ENCODE measurements at regions not wholly inside any gene's neighbourhood (a gene's known extent, or its start where the extent isn't known, plus 50 kb on each side); places are given as distances from the start of the nearest gene placed in this dataset.

GRCh38 chr2:7329465-7329864 lies 412.3 kb downstream of the RNF144A start:
- H3K4me3 ChIP-seq, result no peak overlapping the region
- no peak for TF ChIP-seq EGR1 (conservative IDR thresholded peaks at IDR 0.05)
- TF ChIP-seq MIER1 (IDR thresholded peaks at IDR 0.05; ENCODE audit: low read depth), result no peak
- no peak for TF ChIP-seq USF2 (CRISPR knock-in tag; IDR thresholded peaks at IDR 0.05)
- no peak for TF ChIP-seq ETV1 (tag; conservative IDR thresholded peaks at IDR 0.05; ENCODE audit: low read depth)
- no peak for TF ChIP-seq PATZ1 (CRISPR knock-in tag; IDR thresholded peaks at IDR 0.05; ENCODE audit: borderline replicate concordance)
- TF ChIP-seq NR2C2 (CRISPR knock-in tag; IDR thresholded peaks at IDR 0.05), result no peak
- no peak for TF ChIP-seq NR2C2 (tag; IDR thresholded peaks at IDR 0.05)
- TF ChIP-seq POLR2AphosphoS2 (IDR thresholded peaks at IDR 0.05; ENCODE audit: low read length), result no peak
- TF ChIP-seq MXD1 (CRISPR knock-in tag; IDR thresholded peaks at IDR 0.05; ENCODE audit: borderline replicate concordance, poor library complexity, severe bottlenecking), result no peak
- TF ChIP-seq ZBTB17 (CRISPR knock-in tag; IDR thresholded peaks at IDR 0.05), result no peak
- TF ChIP-seq HOXB6 (CRISPR knock-in tag; IDR thresholded peaks at IDR 0.05; ENCODE audit: borderline replicate concordance), result no peak
- no peak for TF ChIP-seq HES1 (IDR thresholded peaks at IDR 0.05; ENCODE audit: low read depth)
- TF ChIP-seq MNT (conservative IDR thresholded peaks at IDR 0.05), result no peak
- TF ChIP-seq NFRKB (IDR thresholded peaks at IDR 0.05; ENCODE audit: low read depth), result no peak
- TF ChIP-seq IFI16 (CRISPR knock-in tag; IDR thresholded peaks at IDR 0.05), result no peak
- no peak for TF ChIP-seq PRPF4 (IDR thresholded peaks at IDR 0.05; ENCODE audit: insufficient read depth, low read depth, low read length, poor library complexity, severe bottlenecking)
- no peaks in the 10 kb centered on the region for H3K36me3 ChIP-seq (ENCODE audit: control insufficient read depth, insufficient read depth, low read length)
- no peak overlapping the region for H3K27ac ChIP-seq (ENCODE audit: extremely low read depth, low read depth, low read length)
- no peaks in the 10 kb centered on the region for H3K79me2 ChIP-seq (ENCODE audit: control insufficient read depth, insufficient read depth, low read length)
- no peaks in the 10 kb centered on the region for H3K4me1 ChIP-seq (replicated peaks in 1 of 2; ENCODE audit: control insufficient read depth in 2 of 2, insufficient read depth in 2 of 2, low read length in 2 of 2)
- DNase-seq (ENCODE audit: extremely low read depth in 1 of 4, low spot score in 3 of 4) (no peak), FAIRE-seq (no peak), ATAC-seq (no peak)
- POLR2A ChIA-PET, result no interaction called here
- peaks cover 0 to 8% of the 10 kb centered on the region in 2 experiments; a peak in 1 of 5 replicates for H3K27me3 ChIP-seq (ENCODE audit: control insufficient read depth in 2 of 2, insufficient read depth in 2 of 2, low read length in 2 of 2)
- intact Hi-C loops (cut with micrococcal nuclease) (no loop called here), in situ Hi-C loops (cut with MboI) (no loop called here)
- H4K20me1 ChIP-seq (replicated peaks; ENCODE audit: control insufficient read depth, insufficient read depth, low read length), result no peaks in the 10 kb centered on the region
- H2AFZ ChIP-seq (ENCODE audit: low read depth, low read length), result no peak overlapping the region
- H3K9ac ChIP-seq (ENCODE audit: insufficient read depth in 1 of 2, low read depth in 2 of 2, low read length in 2 of 2), result no peak overlapping the region
- no peaks in the 10 kb centered on the region for H3K9me1 ChIP-seq (ENCODE audit: control insufficient read depth, insufficient read depth, low read length)
- 0% methylated on average over 1 of the region's 1 CpG for WGBS (ENCODE audit: insufficient coverage, low coverage, missing lambda C conversion rate)
- no peaks in the 10 kb centered on the region for H3K9me3 ChIP-seq (replicated peaks; ENCODE audit: control insufficient read depth, insufficient read depth, low read depth, low read length)
- BruUV-seq (replicated peaks), result no TSS peak
- no peak overlapping the region for H3K4me2 ChIP-seq (ENCODE audit: insufficient read depth, low read length)
- CTCF ChIA-PET (ENCODE audit: low intra/inter-chr PET ratio), result no interaction called here

All from K562 (cell line).